T-cell (primary cell): ENCODE measurements at regions not wholly inside any gene's neighbourhood (a gene's known extent, or its start where the extent isn't known, plus 50 kb on each side); places are given as distances from the start of the nearest gene placed in this dataset.

Experiments used
- ATAC-seq, 4 experiments: fragments of 200-7000 bp in 3 of 4; fragments of 150-1000 bp in 1 of 4; cut with Tn5 transposase; replicated peaks in 1 of 4; 1 replicate in 3 of 4; 2 replicates in 1 of 4; pipeline ENCODE4 v1.10.0; 2021; ENCODE audit warnings: moderate library complexity in 3 of 4, mild to moderate bottlenecking in 2 of 4, moderate number of reproducible peaks in 1 of 4
- CTCF ChIA-PET, 2 donors: fragments of 300-600 bp; sonication (Branson Sonifier 250); formaldehyde crosslinking; loops; one replicate each; lab custom pipeline; 2022; ENCODE audit warnings: antibody characterized with exemption in 2 of 2; lab: Charles Lee
- POLR2A ChIA-PET, 2 donors: fragments of 300-600 bp; sonication (Branson Sonifier 250); formaldehyde crosslinking; loops; one replicate each; lab custom pipeline; 2022; ENCODE audit warnings: antibody characterized with exemption in 2 of 2; lab: Charles Lee
- DNase-seq, 35 experiments: peaks; one replicate each; pipeline versions ENCODE4 v3.0.0 to v3.0.0-alpha.2; 2013 to 2023
- H3K27ac ChIP-seq: one replicate; pipeline ENCODE4 v1.5.1; 2013; ENCODE audit warnings: low read length
- H3K27me3 ChIP-seq, 2 experiments: replicated peaks in 1 of 2; 1 replicate in 1 of 2; 2 replicates in 1 of 2; pipeline versions ENCODE4 v1.6.1 to v1.7.0; 2013; ENCODE audit warnings: low read length in 1 of 2, mixed read lengths in 1 of 2; ENCODE audit not compliant: control insufficient read depth in 2 of 2, insufficient read depth in 2 of 2; ENCODE audit errors: extremely low read depth in 1 of 2
- H3K36me3 ChIP-seq, 2 donors: 1 replicate in 1 of 2; 2 replicates in 1 of 2; pipeline versions ENCODE4 v1.6.1 to v1.7.0; 2013; ENCODE audit warnings: low read length in 1 of 2; ENCODE audit not compliant: control insufficient read depth in 2 of 2, insufficient read depth in 1 of 2; ENCODE audit errors: extremely low read depth in 1 of 2
- H3K4me1 ChIP-seq, 2 experiments: 1 replicate in 1 of 2; 2 replicates in 1 of 2; pipeline versions ENCODE4 v1.6.1 to v1.7.0; 2013; ENCODE audit warnings: low read length in 2 of 2, mixed read lengths in 1 of 2; ENCODE audit not compliant: insufficient read depth in 2 of 2, control insufficient read depth in 1 of 2; ENCODE audit errors: extremely low read depth in 1 of 2
- H3K4me3 ChIP-seq, 2 donors: 1 replicate in 1 of 2; 2 replicates in 1 of 2; pipeline versions ENCODE4 v1.5.1 to v1.7.0; 2013; ENCODE audit warnings: mild to moderate bottlenecking in 2 of 2, low read length in 1 of 2, moderate library complexity in 1 of 2; ENCODE audit not compliant: control insufficient read depth in 1 of 2; ENCODE audit errors: extremely low read depth in 1 of 2
- H3K9me3 ChIP-seq: 2 replicates; pipeline ENCODE4 v1.7.0; 2013
- H3K27ac Mint-ChIP-seq, 2 donors: one replicate each; pipeline ENCODE4 v1.8.0; 2020 to 2021; ENCODE audit warnings: mild to moderate bottlenecking in 2 of 2, mixed read lengths in 2 of 2
- H3K27me3 Mint-ChIP-seq, 2 donors: one replicate each; pipeline ENCODE4 v1.8.0; 2021 to 2022; ENCODE audit warnings: mixed read lengths in 2 of 2
- H3K36me3 Mint-ChIP-seq: one replicate; pipeline ENCODE4 v1.8.0; 2021; ENCODE audit warnings: mixed read lengths
- H3K4me1 Mint-ChIP-seq, 3 donors: one replicate each; pipeline ENCODE4 v1.8.0; 2020 to 2022; ENCODE audit warnings: mixed read lengths in 3 of 3, mild to moderate bottlenecking in 1 of 3
- H3K4me3 Mint-ChIP-seq, 3 donors: one replicate each; pipeline ENCODE4 v1.8.0; 2020 to 2022; ENCODE audit warnings: mild to moderate bottlenecking in 3 of 3, mixed read lengths in 3 of 3, moderate library complexity in 3 of 3
- H3K9me3 Mint-ChIP-seq, 3 donors: one replicate each; pipeline ENCODE4 v1.8.0; 2020 to 2022; ENCODE audit warnings: mixed read lengths in 3 of 3
- WGBS: methylation state at CpG from one replicate; pipeline ENCODE4 v1.1.5; 2013; ENCODE audit warnings: missing lambda C conversion rate; ENCODE audit not compliant: insufficient coverage; 5-methylcytosine and 5-hydroxymethylcytosine counted together

DNA sequence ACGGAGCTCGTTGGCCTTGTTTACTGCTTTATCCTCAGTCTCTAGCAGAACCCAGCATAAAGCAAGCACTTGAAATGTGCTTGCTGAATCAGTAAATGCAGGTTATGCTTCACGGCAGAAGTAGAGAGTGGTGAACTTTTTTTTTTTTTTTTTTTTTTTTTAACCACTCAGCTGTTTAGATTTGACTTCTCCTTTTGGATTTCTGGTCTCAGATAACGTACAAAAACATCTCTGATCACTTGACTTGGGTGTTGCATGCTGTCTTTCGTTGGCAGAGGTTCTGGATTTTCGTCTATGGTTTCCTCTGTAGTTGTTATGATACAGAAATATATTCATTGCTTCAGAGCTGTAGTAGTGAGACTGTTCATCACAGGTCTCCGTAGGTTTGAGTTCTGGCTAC is 242.5 kb upstream of the HABP2 start:
- Histone ChIP-seq H3K9me3 (no peaks in the 10 kb centered on the region), H3K27ac (no peak overlapping the region), H3K36me3 (no peaks in the 10 kb centered on the region), H3K27me3 (peaks cover 0 to 10% of the 10 kb centered on the region in 2 experiments), H3K4me3 (no peak overlapping the region), H3K4me1 (no peaks in the 10 kb centered on the region)
- WGBS, result 19% methylated on average over 2 of the region's 7 CpGs
- no peak overlapping the region for H3K4me3 Mint-ChIP-seq
- ChIA-PET CTCF (interaction anchor here (0.6 to 0.7 kb wide), 3 partner anchors 9 to 77 kb away, joined by 4 to 6 read pairs (median 4); no protein-coding TSS in a partner anchor), POLR2A (no interaction called here)
- peaks cover 0 to 4% of the 10 kb centered on the region in 2 donors for H3K27me3 Mint-ChIP-seq
- peaks cover 0 to 5% (median 0%) of the 10 kb centered on the region in 3 donors for H3K9me3 Mint-ChIP-seq
- no peaks in the 10 kb centered on the region for H3K36me3 Mint-ChIP-seq
- ATAC-seq, result no peak
- peaks cover 0 to 2% (median 0%) of the 10 kb centered on the region in 3 donors for H3K4me1 Mint-ChIP-seq
- no peak for DNase-seq
- no peak overlapping the region for H3K27ac Mint-ChIP-seq

DNA sequence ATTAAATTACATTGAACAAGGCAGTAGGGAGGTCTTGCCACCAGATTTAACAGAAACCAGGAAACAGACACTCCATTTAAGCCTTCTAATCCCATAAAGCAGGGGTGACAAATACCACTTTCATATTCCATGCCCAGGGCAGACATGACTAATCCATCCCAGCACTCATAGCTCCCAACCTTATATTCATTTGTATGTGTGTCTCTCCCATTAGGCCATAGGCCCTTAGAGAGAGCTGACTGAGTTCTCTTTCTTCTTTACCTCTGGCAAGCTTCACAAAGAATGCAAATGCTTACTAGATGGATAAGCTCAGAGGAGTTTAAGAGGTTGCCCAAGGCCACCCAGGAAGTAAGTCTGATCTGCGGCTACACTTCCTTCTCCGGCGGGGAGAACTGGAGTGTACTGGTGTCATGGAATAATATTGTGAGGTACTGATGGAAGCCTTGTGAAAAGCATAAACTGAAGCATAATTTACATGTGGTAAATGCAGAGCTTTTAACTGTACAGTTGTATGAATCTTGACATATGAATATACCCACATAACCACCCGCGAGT is 239.7 kb upstream of the HABP2 start:
- no peaks in the 10 kb centered on the region for H3K36me3 Mint-ChIP-seq
- no peak overlapping the region for H3K4me3 Mint-ChIP-seq
- DNase-seq (no peak), ATAC-seq (no peak)
- no peak overlapping the region for H3K27ac ChIP-seq
- H3K4me3 ChIP-seq, result no peak overlapping the region
- H3K36me3 ChIP-seq, result no peaks in the 10 kb centered on the region
- no peaks in the 10 kb centered on the region for H3K9me3 ChIP-seq
- peaks cover 0 to 2% (median 0%) of the 10 kb centered on the region in 3 donors for H3K4me1 Mint-ChIP-seq
- H3K27me3 Mint-ChIP-seq, result peaks cover 2 to 11% of the 10 kb centered on the region in 2 donors
- H3K9me3 Mint-ChIP-seq, result peaks cover 0 to 7% (median 5%) of the 10 kb centered on the region in 3 donors
- no peak overlapping the region for H3K27ac Mint-ChIP-seq
- 100% methylated on average over 3 of the region's 5 CpGs for WGBS
- H3K4me1 ChIP-seq, result no peaks in the 10 kb centered on the region
- CTCF ChIA-PET, result no interaction called here
- POLR2A ChIA-PET, result no interaction called here
- H3K27me3 ChIP-seq, result peaks cover 0 to 10% of the 10 kb centered on the region in 2 experiments

DNA sequence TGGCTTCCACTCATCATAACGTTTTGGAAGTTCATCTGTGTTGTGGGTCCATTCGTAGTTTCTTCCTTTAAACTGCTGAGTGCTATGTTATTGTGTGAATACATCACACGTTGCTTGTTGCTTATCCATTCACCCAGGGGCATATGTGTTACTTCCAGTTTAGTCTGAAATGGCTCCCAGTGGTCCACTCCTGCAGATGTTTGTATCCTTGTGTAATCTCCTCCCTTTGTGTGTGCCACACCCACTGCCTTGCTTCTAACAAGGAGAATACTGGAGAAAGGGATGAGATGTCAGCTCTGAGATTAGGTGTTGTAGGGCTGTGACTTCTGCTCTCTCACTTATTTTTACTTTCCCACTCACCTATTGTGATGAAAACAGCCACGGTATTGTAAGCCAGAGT is 239.1 kb upstream of the HABP2 start:
- peaks cover 0 to 10% of the 10 kb centered on the region in 2 experiments for H3K27me3 ChIP-seq
- no peak overlapping the region for H3K4me3 ChIP-seq
- ATAC-seq (no peak), DNase-seq (no peak)
- Mint-ChIP-seq H3K27ac (no peak overlapping the region), H3K27me3 (peaks cover 2 to 13% of the 10 kb centered on the region in 2 donors), H3K9me3 (peaks cover 0 to 7% (median 5%) of the 10 kb centered on the region in 3 donors), H3K4me3 (no peak overlapping the region), H3K36me3 (no peaks in the 10 kb centered on the region), H3K4me1 (peaks cover 0 to 2% (median 0%) of the 10 kb centered on the region in 3 donors)
- H3K9me3 ChIP-seq, result no peaks in the 10 kb centered on the region
- H3K4me1 ChIP-seq, result no peaks in the 10 kb centered on the region
- no CpG with 5 or more reads among the region's 4 CpGs for WGBS
- no peak overlapping the region for H3K27ac ChIP-seq
- ChIA-PET POLR2A (interaction anchor here in 1 of 2 donors (0.5 kb wide), 1 partner anchor 1257 kb away, joined by 5 read pairs; no protein-coding TSS in a partner anchor), CTCF (no interaction called here)
- no peaks in the 10 kb centered on the region for H3K36me3 ChIP-seq

DNA sequence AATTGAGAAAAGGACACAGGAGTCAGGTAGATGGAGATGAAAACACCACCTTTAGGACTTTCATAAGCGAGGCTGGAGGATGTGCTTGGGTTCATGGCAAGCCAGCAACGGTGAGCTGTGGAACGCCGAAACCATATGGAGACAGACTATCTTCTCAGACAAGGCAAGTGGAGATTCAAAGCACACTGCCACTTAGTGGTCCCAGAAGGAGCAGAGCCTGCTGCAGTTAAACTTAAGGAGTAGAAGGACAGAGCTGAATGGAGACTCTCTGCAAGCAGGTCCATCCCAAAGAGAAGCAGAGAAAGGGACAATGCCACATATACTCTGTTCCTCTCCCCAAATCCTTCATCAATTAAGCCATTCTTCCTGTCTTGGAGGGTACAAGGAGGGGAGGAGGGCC is 236.3 kb upstream of the HABP2 start:
- Mint-ChIP-seq H3K4me3 (no peak overlapping the region), H3K27me3 (peaks cover 2 to 13% of the 10 kb centered on the region in 2 donors), H3K36me3 (no peaks in the 10 kb centered on the region), H3K4me1 (peaks cover 0 to 2% (median 0%) of the 10 kb centered on the region in 3 donors), H3K27ac (no peak overlapping the region), H3K9me3 (peaks cover 0 to 7% (median 5%) of the 10 kb centered on the region in 3 donors)
- no peaks in the 10 kb centered on the region for H3K4me1 ChIP-seq
- H3K27ac ChIP-seq, result no peak overlapping the region
- H3K4me3 ChIP-seq, result no peak overlapping the region
- no peaks in the 10 kb centered on the region for H3K36me3 ChIP-seq
- DNase-seq (no peak), ATAC-seq (no peak)
- WGBS, result no CpG with 5 or more reads among the region's 4 CpGs
- POLR2A ChIA-PET, result no interaction called here
- CTCF ChIA-PET, result no interaction called here
- H3K27me3 ChIP-seq, result no peaks in the 10 kb centered on the region
- H3K9me3 ChIP-seq, result no peaks in the 10 kb centered on the region

DNA sequence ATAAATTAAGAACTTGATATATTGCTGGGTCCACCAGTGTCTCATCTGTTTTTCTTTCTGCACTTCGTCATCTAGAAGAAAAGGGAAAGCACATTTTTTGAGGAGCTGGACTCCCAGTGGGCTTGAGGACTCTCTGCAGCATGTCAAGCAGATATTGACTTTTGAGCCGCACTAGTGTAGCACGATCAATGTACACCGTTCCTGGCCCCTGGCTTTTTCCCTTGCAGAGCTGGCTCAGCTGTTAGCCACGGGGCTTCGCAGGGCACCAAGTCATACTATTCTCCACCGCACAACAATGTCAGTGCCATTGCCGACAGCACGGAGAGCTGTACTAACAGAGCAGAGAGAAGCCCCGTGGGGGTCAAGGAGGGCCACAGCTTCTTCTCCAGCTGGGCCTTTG is 235.4 kb upstream of the HABP2 start:
- H3K4me1 Mint-ChIP-seq, result peaks cover 0 to 2% (median 0%) of the 10 kb centered on the region in 3 donors
- ChIA-PET CTCF (no interaction called here), POLR2A (no interaction called here)
- no peaks in the 10 kb centered on the region for H3K9me3 ChIP-seq
- H3K4me1 ChIP-seq, result no peaks in the 10 kb centered on the region
- H3K4me3 Mint-ChIP-seq, result no peak overlapping the region
- peaks cover 0 to 7% (median 5%) of the 10 kb centered on the region in 3 donors for H3K9me3 Mint-ChIP-seq
- ATAC-seq (no peak), DNase-seq (no peak)
- no peak overlapping the region for H3K4me3 ChIP-seq
- 78% methylated on average over 9 of the region's 10 CpGs for WGBS
- H3K27ac ChIP-seq, result no peak overlapping the region
- no peak overlapping the region for H3K27ac Mint-ChIP-seq
- H3K36me3 ChIP-seq, result no peaks in the 10 kb centered on the region
- no peaks in the 10 kb centered on the region for H3K36me3 Mint-ChIP-seq
- no peaks in the 10 kb centered on the region for H3K27me3 ChIP-seq
- H3K27me3 Mint-ChIP-seq, result peaks cover 2 to 16% of the 10 kb centered on the region in 2 donors

GRCh38 chr10:113319479-113319878 is 233.4 kb upstream of the HABP2 start:
- H3K36me3 Mint-ChIP-seq, result no peaks in the 10 kb centered on the region
- ATAC-seq (no peak), DNase-seq (no peak)
- peaks cover 0 to 7% (median 0%) of the 10 kb centered on the region in 3 donors for H3K9me3 Mint-ChIP-seq
- peaks cover 0 to 2% (median 0%) of the 10 kb centered on the region in 3 donors for H3K4me1 Mint-ChIP-seq
- WGBS, result 77% methylated on average over 3 of the region's 3 CpGs
- Histone ChIP-seq H3K4me1 (no peaks in the 10 kb centered on the region), H3K36me3 (no peaks in the 10 kb centered on the region), H3K9me3 (no peaks in the 10 kb centered on the region), H3K27me3 (no peaks in the 10 kb centered on the region), H3K4me3 (no peak overlapping the region), H3K27ac (no peak overlapping the region)
- ChIA-PET CTCF (no interaction called here), POLR2A (no interaction called here)
- H3K27ac Mint-ChIP-seq, result no peak overlapping the region
- no peak overlapping the region for H3K4me3 Mint-ChIP-seq
- H3K27me3 Mint-ChIP-seq, result peaks cover 2 to 13% of the 10 kb centered on the region in 2 donors
